Pancreas (tissue), 10 donors: ENCODE measurements at regions not wholly inside any gene's neighbourhood (a gene's known extent, or its start where the extent isn't known, plus 50 kb on each side); places are given as distances from the start of the nearest gene placed in this dataset.

ENCODE experiments used
- ATAC-seq, 4 donors: fragments of 200-7000 bp; cut with Tn5 transposase; one replicate each; pipeline versions ENCODE4 v1.8.0 to v1.9.1; 2020; ENCODE audit warnings: mild to moderate bottlenecking in 4 of 4, moderate library complexity in 4 of 4
- DNase-seq, 6 donors: peaks; one replicate each; pipeline ENCODE4 v3.0.0-alpha.2; 2020
- FAIRE-seq: peaks from 2 replicates; lab custom pipeline; 2012; peaks lifted over from hg19 to GRCh38; lab: Jason Lieb, UNC
- H3K27ac ChIP-seq, 4 donors: fragments of 200-600 bp; sonication (generic); 1 replicate in 3 of 4; 2 replicates in 1 of 4; pipeline versions ENCODE4 v1.5.0 to v1.8.0; 2020
- H3K27me3 ChIP-seq, 4 donors: fragments of 200-600 bp; one replicate each; pipeline ENCODE4 v1.8.0; 2021
- H3K36me3 ChIP-seq, 3 donors: fragments of 200-600 bp; sonication (generic) in 1 of 3; one replicate each; pipeline versions ENCODE4 v1.5.0 to v1.8.0; 2020 to 2021
- H3K4me1 ChIP-seq, 3 donors: fragments of 200-600 bp; one replicate each; pipeline ENCODE4 v1.8.0; 2021
- H3K4me3 ChIP-seq, 4 donors: fragments of 200-600 bp; sonication (generic) in 2 of 4; one replicate each; pipeline versions ENCODE4 v1.5.0 to v1.8.0; 2020 to 2021
- H3K9me3 ChIP-seq, 4 donors: fragments of 200-600 bp; one replicate each; pipeline ENCODE4 v1.8.0; 2021
- WGBS, 2 donors: extraction: QIAGEN DNeasy Blood & Tissue Kit; methylation state at CpG; one replicate each; pipeline ENCODE4 v1.1.7; 2013; 5-methylcytosine and 5-hydroxymethylcytosine counted together
- intact Hi-C, 3 donors: fragments of 100-400 bp; cut with DNase I; formaldehyde crosslinking; loops; one replicate each; pipeline versions ENCODE4 v1.11.1 to v1.14.2; 2022
- TF ChIP-seq, protein P1 (sequence below), 4 donors: fragments of 200-600 bp; sonication (generic) in 3 of 4; IDR thresholded peaks; one replicate each; pipeline versions ENCODE4 v1.5.0 to v1.8.0; 2021; ENCODE audit warnings: antibody characterized with exemption in 4 of 4
- donor health status: healthy with polysubstance abuse.
- donor health status: DM: no; HTN: no; CAD: no; lungs with moderate emphysema.
- donor health status: DM: no; HTN: no; CAD: no.
- donor health status: control.
- donor health status: control.
- donor health status: Bipolar disorder and iron deficiency.
- donor health status: DM: yes; HTN: yes; CAD: no.
- donor health status: DM: no; HTN: no; CAD: no.
- donor health status: DM: no; HTN: no; CAD: no.
- donor health status: DM: yes; HTN: yes; CAD: no.

DNA sequence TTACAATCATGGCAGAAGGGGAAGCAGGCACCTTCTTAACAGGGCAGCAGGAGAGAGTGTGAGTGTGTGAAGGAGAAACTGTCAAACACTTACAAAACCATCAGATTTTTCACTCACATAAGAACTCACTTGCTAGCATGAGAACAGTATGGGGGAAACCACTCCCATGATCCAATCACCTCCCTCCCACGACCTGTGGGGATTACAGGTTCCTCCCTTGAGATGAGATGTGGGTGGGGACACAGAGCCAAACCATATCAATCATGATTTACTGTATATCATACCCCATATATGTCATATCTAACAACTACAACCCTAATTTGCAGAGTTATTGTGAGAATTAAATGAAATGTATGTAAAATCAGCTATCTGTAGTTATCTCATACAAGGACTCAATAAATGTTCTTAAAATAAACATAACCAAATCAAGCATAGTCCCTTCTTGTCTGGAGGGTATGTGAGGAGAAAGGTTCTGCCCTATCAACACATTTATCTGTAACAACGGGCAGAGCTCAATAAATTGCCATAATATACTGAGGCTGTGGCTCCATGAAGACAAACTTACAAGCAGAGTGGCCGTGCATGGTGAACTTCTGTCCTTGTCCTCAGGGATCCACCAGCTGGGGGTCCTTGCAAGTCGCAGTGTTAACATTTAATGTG lies 504.7 kb downstream of the SOX2 start:
- ATAC-seq (no peak), DNase-seq (no peak), FAIRE-seq (no peak)
- Histone ChIP-seq H3K9me3 (no peaks in the 10 kb centered on the region), H3K36me3 (no peaks in the 10 kb centered on the region), H3K4me3 (no peak overlapping the region), H3K4me1 (peaks cover 0 to 10% (median 0%) of the 10 kb centered on the region in 3 donors), H3K27ac (no peak overlapping the region), H3K27me3 (no peaks in the 10 kb centered on the region)
- TF ChIP-seq, protein P1, sequence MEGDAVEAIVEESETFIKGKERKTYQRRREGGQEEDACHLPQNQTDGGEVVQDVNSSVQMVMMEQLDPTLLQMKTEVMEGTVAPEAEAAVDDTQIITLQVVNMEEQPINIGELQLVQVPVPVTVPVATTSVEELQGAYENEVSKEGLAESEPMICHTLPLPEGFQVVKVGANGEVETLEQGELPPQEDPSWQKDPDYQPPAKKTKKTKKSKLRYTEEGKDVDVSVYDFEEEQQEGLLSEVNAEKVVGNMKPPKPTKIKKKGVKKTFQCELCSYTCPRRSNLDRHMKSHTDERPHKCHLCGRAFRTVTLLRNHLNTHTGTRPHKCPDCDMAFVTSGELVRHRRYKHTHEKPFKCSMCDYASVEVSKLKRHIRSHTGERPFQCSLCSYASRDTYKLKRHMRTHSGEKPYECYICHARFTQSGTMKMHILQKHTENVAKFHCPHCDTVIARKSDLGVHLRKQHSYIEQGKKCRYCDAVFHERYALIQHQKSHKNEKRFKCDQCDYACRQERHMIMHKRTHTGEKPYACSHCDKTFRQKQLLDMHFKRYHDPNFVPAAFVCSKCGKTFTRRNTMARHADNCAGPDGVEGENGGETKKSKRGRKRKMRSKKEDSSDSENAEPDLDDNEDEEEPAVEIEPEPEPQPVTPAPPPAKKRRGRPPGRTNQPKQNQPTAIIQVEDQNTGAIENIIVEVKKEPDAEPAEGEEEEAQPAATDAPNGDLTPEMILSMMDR (IDR thresholded peaks at IDR 0.05), result no peak
- 26 to 32% methylated on average over 4 of the region's 4 CpGs for WGBS, 2 donors
- intact Hi-C loops, result no loop called here

DNA sequence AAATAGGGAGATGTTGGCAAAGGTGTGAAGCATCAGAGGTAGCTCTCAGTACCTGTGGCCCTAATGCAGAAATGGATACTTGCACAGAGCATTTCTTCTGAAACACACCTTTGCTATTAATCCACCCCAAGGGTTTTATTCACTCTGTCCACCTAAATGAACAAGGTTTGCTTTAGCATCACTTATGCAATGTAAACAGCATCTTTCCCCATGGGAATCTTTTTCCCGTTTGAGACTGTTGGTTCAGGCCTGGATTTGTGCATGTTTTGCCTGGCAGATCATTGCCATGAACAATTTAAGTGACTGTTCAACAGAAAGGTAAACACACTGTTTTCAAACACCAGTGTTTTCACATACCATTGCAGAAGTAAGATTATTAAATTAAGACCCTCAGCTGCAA lies 508.3 kb downstream of the SOX2 start:
- Histone ChIP-seq H3K27me3 (no peaks in the 10 kb centered on the region), H3K27ac (no peak overlapping the region), H3K4me1 (no peaks in the 10 kb centered on the region), H3K4me3 (no peak overlapping the region), H3K9me3 (no peaks in the 10 kb centered on the region), H3K36me3 (no peaks in the 10 kb centered on the region)
- intact Hi-C loops, result no loop called here
- DNase-seq, result no peak
- TF ChIP-seq, protein P1 (IDR thresholded peaks at IDR 0.05), result no peak
- no peak for FAIRE-seq
- 9 to 11% methylated on average over 1 of the region's 1 CpG for WGBS, 2 donors
- ATAC-seq, result no peak

DNA sequence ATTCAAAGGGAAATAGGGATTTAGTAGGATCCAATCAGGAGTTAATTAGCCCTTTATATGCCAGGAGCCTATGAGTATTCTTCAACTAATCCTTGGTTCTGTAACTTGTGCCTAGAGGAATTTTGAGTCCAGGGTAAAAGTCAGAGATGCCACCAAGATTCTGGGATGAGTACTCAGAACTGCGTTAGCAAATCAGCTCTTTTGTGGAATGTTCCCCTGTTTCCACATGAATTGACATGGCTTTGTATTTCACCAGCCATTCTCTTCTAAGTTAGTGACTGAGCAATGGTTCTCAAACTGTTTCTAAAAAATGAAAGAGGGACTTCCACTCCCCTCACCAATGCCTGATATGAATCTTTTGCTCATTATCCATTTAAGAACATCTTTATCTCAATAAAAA lies 508.7 kb downstream of the SOX2 start:
- Histone ChIP-seq H3K36me3 (no peaks in the 10 kb centered on the region), H3K4me1 (no peaks in the 10 kb centered on the region), H3K27me3 (no peaks in the 10 kb centered on the region), H3K9me3 (no peaks in the 10 kb centered on the region), H3K4me3 (no peak overlapping the region), H3K27ac (no peak overlapping the region)
- no peak for DNase-seq
- WGBS, 2 donors, result 68 to 69% methylated on average over 1 of the region's 1 CpG
- no peak for FAIRE-seq
- no peak for ATAC-seq
- TF ChIP-seq, protein P1 (IDR thresholded peaks at IDR 0.05), result no peak
- intact Hi-C loops, result no loop called here

DNA sequence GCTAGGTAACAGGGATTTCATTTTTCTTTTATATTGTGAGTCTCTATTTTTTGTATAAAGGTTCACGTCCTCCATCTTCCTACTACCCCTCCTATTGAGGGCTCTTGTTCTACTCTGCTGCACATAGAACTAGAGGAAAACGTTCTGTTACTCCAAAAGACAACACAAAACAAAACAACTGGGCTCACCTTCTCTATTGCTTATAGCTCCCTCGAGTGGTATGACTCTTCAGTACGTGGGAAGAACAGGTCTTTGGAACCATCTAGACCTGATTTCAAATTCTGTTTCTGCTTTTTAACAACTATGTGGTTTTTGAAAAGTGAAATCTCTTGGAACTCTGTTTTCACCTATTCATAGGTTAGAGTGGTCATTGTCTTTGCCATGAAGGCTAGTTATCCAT lies 515.3 kb downstream of the SOX2 start:
- TF ChIP-seq, protein P1 (IDR thresholded peaks at IDR 0.05), result no peak
- ATAC-seq (no peak), FAIRE-seq (no peak), DNase-seq (no peak)
- H3K4me3 ChIP-seq, result no peak overlapping the region
- no peaks in the 10 kb centered on the region for H3K27me3 ChIP-seq
- no peaks in the 10 kb centered on the region for H3K9me3 ChIP-seq
- no peak overlapping the region for H3K27ac ChIP-seq
- WGBS, 2 donors, result 26 to 32% methylated on average over 4 of the region's 4 CpGs
- H3K36me3 ChIP-seq, result no peaks in the 10 kb centered on the region
- intact Hi-C loops, result no loop called here
- H3K4me1 ChIP-seq, result no peaks in the 10 kb centered on the region

DNA sequence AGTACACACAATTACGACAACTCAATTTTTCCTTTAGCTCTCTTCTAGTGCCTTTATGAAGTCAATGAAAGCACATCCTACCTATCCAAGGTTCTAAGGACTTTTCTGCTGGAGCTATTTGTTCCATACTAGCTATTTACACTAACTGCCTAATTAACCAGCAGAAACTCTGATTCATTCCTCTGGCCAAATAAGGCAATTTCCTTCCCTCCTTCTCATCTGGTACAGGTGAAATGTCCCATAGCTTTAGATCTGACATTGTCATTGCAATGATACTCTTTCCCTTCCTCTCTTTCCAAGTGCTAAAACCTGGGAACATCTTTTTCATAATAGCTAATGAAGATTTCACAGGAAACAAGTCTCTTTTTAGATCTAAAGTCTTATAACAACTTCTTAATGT lies 521.7 kb downstream of the SOX2 start:
- Histone ChIP-seq H3K4me3 (no peak overlapping the region), H3K27ac (no peak overlapping the region), H3K36me3 (no peaks in the 10 kb centered on the region), H3K4me1 (no peaks in the 10 kb centered on the region), H3K27me3 (peaks cover 0 to 7% (median 0%) of the 10 kb centered on the region in 4 donors), H3K9me3 (no peaks in the 10 kb centered on the region)
- no peak for ATAC-seq
- no peak for FAIRE-seq
- intact Hi-C loops, result no loop called here
- no peak for DNase-seq
- TF ChIP-seq, protein P1 (IDR thresholded peaks at IDR 0.05), result no peak
- WGBS, 2 donors, result 90 to 100% methylated on average over 1 of the region's 1 CpG
